Activated CD8-positive, alpha-beta memory T cell treated with anti-CD3 and anti-CD28 coated beads, Interleukin-2, amount 50 U/mL, for 1 hour (primary cell): ENCODE measurements at regions not wholly inside any gene's neighbourhood (a gene's known extent, or its start where the extent isn't known, plus 50 kb on each side); places are given as distances from the start of the nearest gene placed in this dataset.

Experiments used
- DNase-seq: peaks from one replicate; pipeline ENCODE4 v3.0.0-alpha.2; 2020; ENCODE audit errors: extremely low read depth

GRCh38 chr13:74674720-74675119, 540.5 kb upstream of the KLF12 start:
- DNase-seq: no peak

GRCh38 chr13:74669149-74669548, 534.9 kb upstream of the KLF12 start:
- no peak for DNase-seq

- DNase-seq: no peak
Observed at GRCh38 chr13:74667656-74668203, 533.5 kb upstream of the KLF12 start.

- DNase-seq: no peak
Observed at GRCh38 chr13:74662905-74663304, 528.7 kb upstream of the KLF12 start.

- no peak for DNase-seq
Observed at GRCh38 chr13:74661851-74662250, 527.6 kb upstream of the KLF12 start.

GRCh38 chr13:74657765-74658164, 523.6 kb upstream of the KLF12 start:
- no peak for DNase-seq

- no peak for DNase-seq
Observed at GRCh38 chr13:74651121-74651520, 516.9 kb upstream of the KLF12 start.

GRCh38 chr13:74647991-74648390, 513.8 kb upstream of the KLF12 start:
- DNase-seq: no peak

- DNase-seq: no peak
Observed at GRCh38 chr13:74647211-74647610, 513.0 kb upstream of the KLF12 start.

- DNase-seq: no peak
Observed at GRCh38 chr13:74646091-74646490, 511.9 kb upstream of the KLF12 start.

- DNase-seq: no peak
Observed at GRCh38 chr13:74645586-74645985, 511.4 kb upstream of the KLF12 start.

- DNase-seq: no peak
Observed at GRCh38 chr13:74644229-74644628, 510.0 kb upstream of the KLF12 start.

- no peak for DNase-seq
Observed at GRCh38 chr13:74641586-74641985, 507.4 kb upstream of the KLF12 start.

- no peak for DNase-seq
Observed at GRCh38 chr13:74633734-74634133, 499.5 kb upstream of the KLF12 start.

- no peak for DNase-seq
Observed at GRCh38 chr13:74629985-74630384, 495.8 kb upstream of the KLF12 start.

- DNase-seq: no peak
Observed at GRCh38 chr13:74625541-74625940, 491.3 kb upstream of the KLF12 start.

GRCh38 chr13:74623761-74624160, 489.6 kb upstream of the KLF12 start:
- no peak for DNase-seq

GRCh38 chr13:74622284-74622683, 488.1 kb upstream of the KLF12 start:
- DNase-seq: no peak

- DNase-seq: no peak
Observed at GRCh38 chr13:74620711-74621110, 486.5 kb upstream of the KLF12 start.

- DNase-seq: no peak
Observed at GRCh38 chr13:74620308-74620707, 486.1 kb upstream of the KLF12 start.

GRCh38 chr13:74597526-74597925, 463.3 kb upstream of the KLF12 start:
- DNase-seq: no peak

- no peak for DNase-seq
Observed at GRCh38 chr13:74596691-74597090, 462.5 kb upstream of the KLF12 start.

- no peak for DNase-seq
Observed at GRCh38 chr13:74593688-74594087, 459.5 kb upstream of the KLF12 start.

- no peak for DNase-seq
Observed at GRCh38 chr13:74586847-74587246, 452.6 kb upstream of the KLF12 start.

GRCh38 chr13:74576420-74576819, 442.2 kb upstream of the KLF12 start:
- no peak for DNase-seq
